ENCODE measurements at regions not wholly inside any gene's neighbourhood (a gene's known extent, or its start where the extent isn't known, plus 50 kb on each side); places are given as distances from the start of the nearest gene placed in this dataset.

- no peak overlapping the region for H2BK15ac ChIP-seq (ENCODE audit: low read depth, low read length)
- H3K27me3 ChIP-seq (ENCODE audit: insufficient read depth, low read length), result no peaks in the 10 kb centered on the region
- H2AFZ ChIP-seq (ENCODE audit: low read length), result no peak overlapping the region
- Mint-ChIP-seq H3K4me3 (no peak overlapping the region), H3K4me1 (0 out of 4 replicates have a peak, but pooled peaks cover 0 to 5% of the 10 kb centered on the region in 2 experiments), H3K27me3 (ENCODE audit: low read depth) (peaks cover 2% of the 10 kb centered on the region; the same call in 1 of the 2 replicates), H3K27ac (no peak overlapping the region; a peak in 2 of 7 replicates), H3K9me3 (peaks cover 19 to 24% of the 10 kb centered on the region in 2 experiments; a peak in 4 of 5 replicates), H3K36me3 (ENCODE audit: insufficient read depth in 1 of 3, low read depth in 3 of 3) (peaks cover 5 to 15% (median 8%) of the 10 kb centered on the region in 3 experiments; a peak in 6 of 7 replicates)
- H2BK20ac ChIP-seq (ENCODE audit: low read depth, low read length, poor library complexity, severe bottlenecking), result no peak overlapping the region
- H3K23ac ChIP-seq (ENCODE audit: insufficient read length, low read depth, low read length), result no peak overlapping the region
- no peak overlapping the region for H3K27ac ChIP-seq (ENCODE audit: insufficient read length, low read depth, low read length)
- no peak overlapping the region for H3T11ph ChIP-seq (ENCODE audit: low read length)
- H4K91ac ChIP-seq (ENCODE audit: insufficient read length, low read depth, low read length), result no peak overlapping the region
- no peaks in the 10 kb centered on the region for H3K9me3 ChIP-seq (ENCODE audit: control insufficient read depth, low read depth, low read length)
- TF ChIP-seq, protein P1, sequence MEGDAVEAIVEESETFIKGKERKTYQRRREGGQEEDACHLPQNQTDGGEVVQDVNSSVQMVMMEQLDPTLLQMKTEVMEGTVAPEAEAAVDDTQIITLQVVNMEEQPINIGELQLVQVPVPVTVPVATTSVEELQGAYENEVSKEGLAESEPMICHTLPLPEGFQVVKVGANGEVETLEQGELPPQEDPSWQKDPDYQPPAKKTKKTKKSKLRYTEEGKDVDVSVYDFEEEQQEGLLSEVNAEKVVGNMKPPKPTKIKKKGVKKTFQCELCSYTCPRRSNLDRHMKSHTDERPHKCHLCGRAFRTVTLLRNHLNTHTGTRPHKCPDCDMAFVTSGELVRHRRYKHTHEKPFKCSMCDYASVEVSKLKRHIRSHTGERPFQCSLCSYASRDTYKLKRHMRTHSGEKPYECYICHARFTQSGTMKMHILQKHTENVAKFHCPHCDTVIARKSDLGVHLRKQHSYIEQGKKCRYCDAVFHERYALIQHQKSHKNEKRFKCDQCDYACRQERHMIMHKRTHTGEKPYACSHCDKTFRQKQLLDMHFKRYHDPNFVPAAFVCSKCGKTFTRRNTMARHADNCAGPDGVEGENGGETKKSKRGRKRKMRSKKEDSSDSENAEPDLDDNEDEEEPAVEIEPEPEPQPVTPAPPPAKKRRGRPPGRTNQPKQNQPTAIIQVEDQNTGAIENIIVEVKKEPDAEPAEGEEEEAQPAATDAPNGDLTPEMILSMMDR (conservative IDR thresholded peaks at IDR 0.05), result no peak
- no peak overlapping the region for H4K5ac ChIP-seq (ENCODE audit: insufficient read length, low read depth, low read length)
- no peak overlapping the region for H4K8ac ChIP-seq (replicated peaks; ENCODE audit: insufficient read length, low read depth, low read length)
- H3K4me1 ChIP-seq (ENCODE audit: insufficient read depth, low read length), result no peaks in the 10 kb centered on the region
- H4K20me1 ChIP-seq (ENCODE audit: control insufficient read depth, insufficient read depth, insufficient read length), result no peaks in the 10 kb centered on the region
- H3K4ac ChIP-seq (ENCODE audit: low read depth, low read length), result no peak overlapping the region
- no peak overlapping the region for H3K4me2 ChIP-seq (ENCODE audit: insufficient read depth, insufficient read length, low read length)
- no peak overlapping the region for H3K9ac ChIP-seq (ENCODE audit: extremely low read depth, insufficient read length, low read length)
- no peak overlapping the region for H3K18ac ChIP-seq (ENCODE audit: insufficient read length, low read depth, low read length)
- no peak overlapping the region for H2BK5ac ChIP-seq (ENCODE audit: insufficient read length, low read length)
- H3K79me1 ChIP-seq (ENCODE audit: insufficient read depth, low read depth, low read length, poor library complexity, severe bottlenecking), result no peaks in the 10 kb centered on the region
- WGBS (ENCODE audit: extremely low coverage, insufficient read length, low lambda C conversion rate), result no CpG with 5 or more reads among the region's 6 CpGs
- DNase-seq, result no peak
- no peak overlapping the region for H2AK5ac ChIP-seq (ENCODE audit: insufficient read length, low read length)
- H3K14ac ChIP-seq (ENCODE audit: insufficient read depth, low read length), result no peak overlapping the region
- H3K79me2 ChIP-seq (ENCODE audit: insufficient read depth, low read length), result no peaks in the 10 kb centered on the region
- H2BK120ac ChIP-seq (ENCODE audit: low read depth, low read length, poor library complexity, severe bottlenecking), result no peak overlapping the region
- no peaks in the 10 kb centered on the region for H3K23me2 ChIP-seq (ENCODE audit: insufficient read length, low read depth, low read length, poor library complexity, severe bottlenecking)
- H2BK12ac ChIP-seq (ENCODE audit: insufficient read length, low read depth, low read length), result no peak overlapping the region
- no peak overlapping the region for H3K56ac ChIP-seq (ENCODE audit: insufficient read length, low read depth, low read length)
Measured at GRCh38 chr10:62527019-62527827, 153.1 kb downstream of the ZNF365 start.

Data from H9 (cell line).